Lower lobe of right lung (tissue), 2 donors: ENCODE measurements at regions not wholly inside any gene's neighbourhood (a gene's known extent, or its start where the extent isn't known, plus 50 kb on each side); places are given as distances from the start of the nearest gene placed in this dataset.

ENCODE experiments used
- ATAC-seq, 2 donors: fragments of 200-7000 bp; cut with Tn5 transposase; one replicate each; pipeline ENCODE4 v1.9.1; 2020 to 2022; ENCODE audit warnings: mild to moderate bottlenecking in 2 of 2, moderate library complexity in 2 of 2
- DNase-seq: peaks from one replicate; pipeline ENCODE4 v3.0.0-alpha.2; 2020
- H3K27ac ChIP-seq: fragments of 200-600 bp; one replicate; pipeline ENCODE4 v1.8.0; 2022
- H3K27me3 ChIP-seq: fragments of 200-600 bp; one replicate; pipeline ENCODE4 v1.8.0; 2022; ENCODE audit warnings: low read depth
- H3K36me3 ChIP-seq: fragments of 200-600 bp; one replicate; pipeline ENCODE4 v1.8.0; 2022; ENCODE audit warnings: mild to moderate bottlenecking
- H3K4me1 ChIP-seq: fragments of 200-600 bp; one replicate; pipeline ENCODE4 v1.8.0; 2022
- H3K4me3 ChIP-seq: fragments of 200-600 bp; one replicate; pipeline ENCODE4 v1.8.0; 2022; ENCODE audit warnings: mild to moderate bottlenecking
- H3K9me3 ChIP-seq: fragments of 200-600 bp; one replicate; pipeline ENCODE4 v1.8.0; 2022
- CTCF ChIP-seq: fragments of 200-600 bp; IDR thresholded peaks from one replicate; pipeline ENCODE4 v1.8.0; 2022; ENCODE audit warnings: antibody characterized with exemption, mild to moderate bottlenecking
- intact Hi-C: fragments of 100-400 bp; cut with DNase I; formaldehyde crosslinking; loops from one replicate; pipeline ENCODE4 v1.11.0; 2022
- donor health status: DM: no; HTN: yes; CAD: no; lungs with severe emphysema.

GRCh38 chr11:121800731-121801393, 315.2 kb downstream of the BLID start:
- DNase-seq (no peak), ATAC-seq (no peak)
- Histone ChIP-seq H3K4me3 (no peak overlapping the region), H3K4me1 (no peaks in the 10 kb centered on the region), H3K27ac (no peak overlapping the region), H3K9me3 (no peaks in the 10 kb centered on the region), H3K36me3 (no peaks in the 10 kb centered on the region), H3K27me3 (no peaks in the 10 kb centered on the region)
- TF ChIP-seq CTCF: no peak
- intact Hi-C loops: no loop called here

GRCh38 chr11:121800240-121800639, 315.8 kb downstream of the BLID start:
- DNase-seq (no peak), ATAC-seq (no peak)
- Histone ChIP-seq H3K27ac (no peak overlapping the region), H3K9me3 (no peaks in the 10 kb centered on the region), H3K36me3 (no peaks in the 10 kb centered on the region), H3K4me3 (no peak overlapping the region), H3K27me3 (no peaks in the 10 kb centered on the region), H3K4me1 (no peaks in the 10 kb centered on the region)
- no peak for TF ChIP-seq CTCF
- intact Hi-C loops: no loop called here

GRCh38 chr11:121797496-121797895, 318.5 kb downstream of the BLID start:
- Histone ChIP-seq H3K9me3 (no peaks in the 10 kb centered on the region), H3K4me1 (no peaks in the 10 kb centered on the region), H3K4me3 (no peak overlapping the region), H3K27me3 (no peaks in the 10 kb centered on the region), H3K27ac (no peak overlapping the region), H3K36me3 (no peaks in the 10 kb centered on the region)
- DNase-seq: no peak
- ATAC-seq: no peak
- intact Hi-C loops: no loop called here
- TF ChIP-seq CTCF: no peak

- no peak for TF ChIP-seq CTCF
- no peaks in the 10 kb centered on the region for H3K36me3 ChIP-seq
Observed at GRCh38 chr11:121795174-121795573, 320.8 kb downstream of the BLID start.

GRCh38 chr11:121794671-121795141, 321.3 kb downstream of the BLID start:
- Histone ChIP-seq H3K27me3 (no peaks in the 10 kb centered on the region), H3K27ac (no peak overlapping the region), H3K4me1 (no peaks in the 10 kb centered on the region), H3K9me3 (no peaks in the 10 kb centered on the region), H3K4me3 (no peak overlapping the region), H3K36me3 (no peaks in the 10 kb centered on the region)
- DNase-seq (no peak), ATAC-seq (no peak)
- no peak for TF ChIP-seq CTCF
- intact Hi-C loops: no loop called here

More at GRCh38 chr11:121795174-121795573, 320.8 kb downstream of the BLID start:
- Histone ChIP-seq H3K4me1 (no peaks in the 10 kb centered on the region), H3K9me3 (no peaks in the 10 kb centered on the region), H3K27me3 (no peaks in the 10 kb centered on the region), H3K27ac (no peak overlapping the region), H3K4me3 (no peak overlapping the region)
- intact Hi-C loops: no loop called here
- DNase-seq: no peak
- no peak for ATAC-seq
